DND-41 (cell line): ENCODE measurements at regions not wholly inside any gene's neighbourhood (a gene's known extent, or its start where the extent isn't known, plus 50 kb on each side); places are given as distances from the start of the nearest gene placed in this dataset.

Experiments
- CTCF ChIP-seq: IDR thresholded peaks from 2 replicates; pipeline ENCODE4 v1.5.1; 2012; ENCODE audit warnings: borderline replicate concordance, low read length, moderate library complexity, mild to moderate bottlenecking; ENCODE audit not compliant: poor library complexity, severe bottlenecking; ENCODE audit errors: extremely low read depth
- EZH2 ChIP-seq: IDR thresholded peaks from 3 replicates; pipeline ENCODE4 v1.6.1; 2012; ENCODE audit warnings: borderline replicate concordance, low read depth, mild to moderate bottlenecking, moderate library complexity, low read length, inconsistent platforms; ENCODE audit not compliant: severe bottlenecking

- TF ChIP-seq EZH2 (no peak), CTCF (no peak)
Measured at GRCh38 chr22:26927821-26928220, 270.4 kb downstream of the MIAT start.
